GM18499 (cell line): ENCODE measurements at regions not wholly inside any gene's neighbourhood (a gene's known extent, or its start where the extent isn't known, plus 50 kb on each side); places are given as distances from the start of the nearest gene placed in this dataset.
A peak's percentile ranks its signal among the peaks of the same experiment; 100 is the strongest.

Experiments used
- ATAC-seq: cut with Tn5 transposase; IDR thresholded peaks from one replicate; pipeline ENCODE4 v1.9.1; 2021; ENCODE audit warnings: moderate number of reproducible peaks; ENCODE audit not compliant: insufficient read depth, unreplicated experiment

GRCh38 chr5:54775645-54776044 is 209.7 kb downstream of the ESM1 start:
- no peak for ATAC-seq

- no peak for ATAC-seq
These were observed 210.9 kb downstream of the ESM1 start for GRCh38 chr5:54774281-54775170.

- ATAC-seq = peak; percentile 57
These were observed 212.7 kb downstream of the ESM1 start for GRCh38 chr5:54772684-54773083.

GRCh38 chr5:54772231-54772630 is 213.2 kb downstream of the ESM1 start:
- ATAC-seq = no peak

GRCh38 chr5:54769746-54770145 is 215.6 kb downstream of the ESM1 start:
- ATAC-seq = no peak

GRCh38 chr5:54769072-54769471 is 216.3 kb downstream of the ESM1 start:
- no peak for ATAC-seq

GRCh38 chr5:54766748-54767147 is 218.6 kb downstream of the ESM1 start:
- no peak for ATAC-seq

GRCh38 chr5:54765165-54766028 is 220.0 kb downstream of the ESM1 start:
- ATAC-seq = no peak

- no peak for ATAC-seq
These were observed 221.0 kb downstream of the ESM1 start for GRCh38 chr5:54764102-54765090.

- ATAC-seq = no peak
These were observed 224.1 kb downstream of the ESM1 start for GRCh38 chr5:54761213-54761701.

GRCh38 chr5:54760182-54760935 is 225.0 kb downstream of the ESM1 start:
- ATAC-seq = no peak

GRCh38 chr5:54758038-54758437 is 227.4 kb downstream of the ESM1 start:
- ATAC-seq = no peak

GRCh38 chr5:54757541-54757940 is 227.9 kb downstream of the ESM1 start:
- no peak for ATAC-seq

GRCh38 chr5:54756796-54757402 is 228.5 kb downstream of the ESM1 start:
- ATAC-seq = no peak

- ATAC-seq = no peak
These were observed 229.1 kb downstream of the ESM1 start for GRCh38 chr5:54756301-54756700.

GRCh38 chr5:54754878-54755277 is 230.5 kb downstream of the ESM1 start:
- no peak for ATAC-seq

GRCh38 chr5:54754420-54754819 is 231.0 kb downstream of the ESM1 start:
- no peak for ATAC-seq

GRCh38 chr5:54753753-54754152 is 231.6 kb downstream of the ESM1 start:
- ATAC-seq = no peak

- peak; percentile 81 for ATAC-seq
These were observed 232.4 kb downstream of the ESM1 start for GRCh38 chr5:54753034-54753433.
